Activated CD4-positive, alpha-beta T cell treated with anti-CD3 and anti-CD28 coated beads, Interleukin-2, amount 50 U/mL, for 16 hours (primary cell): ENCODE measurements at regions not wholly inside any gene's neighbourhood (a gene's known extent, or its start where the extent isn't known, plus 50 kb on each side); places are given as distances from the start of the nearest gene placed in this dataset.

Experiments used
- DNase-seq: peaks from one replicate; pipeline ENCODE4 v3.0.0-alpha.2; 2020

DNA sequence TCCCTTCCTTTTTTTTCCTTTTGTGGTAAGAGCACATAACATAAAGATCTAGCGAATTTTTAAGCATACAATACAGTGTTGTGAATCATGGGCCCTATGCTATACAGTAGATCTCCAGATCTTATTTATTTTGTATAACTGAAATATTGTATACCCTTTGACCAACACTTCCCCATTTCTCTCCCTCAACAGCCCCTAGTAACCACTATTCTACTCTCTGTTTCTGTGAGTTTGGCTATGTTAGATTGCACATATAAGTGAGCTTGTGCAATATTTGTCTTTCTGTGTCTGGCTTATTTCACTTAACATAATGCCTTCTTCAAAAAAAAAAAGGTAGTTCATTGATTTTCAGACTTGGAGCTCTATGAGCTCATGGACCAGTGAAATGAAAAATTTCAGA lies 180.5 kb downstream of the C11orf91 start:
- no peak for DNase-seq

GRCh38 chr11:33515347-33515746 lies 185.3 kb downstream of the C11orf91 start:
- DNase-seq: no peak

DNA sequence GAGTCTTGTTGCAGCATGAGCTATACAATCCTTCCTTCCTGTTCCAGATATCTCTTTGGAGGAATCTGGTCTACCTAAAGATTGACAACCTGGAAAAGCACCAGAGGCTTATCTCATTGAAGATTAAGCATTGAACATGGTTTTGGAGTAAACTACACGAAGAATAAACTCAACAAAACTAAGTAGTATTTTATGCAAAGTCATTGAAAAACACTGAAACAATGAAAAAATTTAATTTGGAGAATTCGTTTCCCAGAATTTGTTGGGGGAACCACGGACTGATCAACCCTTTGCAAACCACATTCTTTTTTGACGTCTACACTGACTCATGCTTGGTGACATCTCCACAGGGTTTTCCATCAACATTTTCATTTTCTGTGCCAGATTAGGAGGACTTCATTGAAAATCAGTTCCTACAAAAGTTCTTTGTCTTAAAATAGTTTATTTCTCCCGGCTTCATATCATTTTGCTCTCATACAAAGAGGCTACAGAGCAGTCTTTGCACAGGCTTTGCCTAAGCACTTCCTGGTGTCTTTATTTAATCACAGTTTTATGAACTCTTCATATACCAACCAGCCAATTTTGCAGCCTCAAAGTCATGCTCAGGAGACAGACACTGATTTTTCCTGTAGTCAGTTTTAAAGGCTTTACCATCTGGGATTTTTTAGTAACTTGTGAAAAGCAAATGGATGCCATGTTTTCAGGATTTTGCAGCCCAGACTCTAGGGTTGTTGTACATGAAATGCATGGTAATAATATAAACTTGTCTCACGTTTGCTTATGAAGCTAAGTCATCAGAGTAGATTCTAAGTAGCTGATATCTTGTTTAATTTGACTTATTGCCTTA lies 186.3 kb downstream of the C11orf91 start:
- DNase-seq: no peak

DNA sequence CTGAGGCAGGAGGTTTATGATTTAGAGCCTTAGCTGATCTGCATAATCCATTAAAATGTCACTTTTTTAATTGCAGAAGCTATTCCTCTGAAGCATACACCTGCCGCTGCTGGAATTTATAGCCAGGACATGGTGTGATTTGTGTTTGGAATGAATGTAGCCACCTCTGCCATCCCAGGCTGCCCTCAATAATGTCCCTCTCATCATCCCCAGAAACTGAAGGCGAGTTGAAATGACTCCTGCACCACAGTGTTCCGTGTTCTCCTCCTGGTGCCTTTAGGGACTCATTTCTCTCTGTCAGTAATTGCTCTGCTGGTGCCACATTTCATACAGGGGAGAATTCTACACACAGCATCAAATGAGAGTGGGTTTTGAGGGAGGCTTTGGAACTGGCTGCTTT lies 191.0 kb downstream of the C11orf91 start:
- no peak for DNase-seq

DNA sequence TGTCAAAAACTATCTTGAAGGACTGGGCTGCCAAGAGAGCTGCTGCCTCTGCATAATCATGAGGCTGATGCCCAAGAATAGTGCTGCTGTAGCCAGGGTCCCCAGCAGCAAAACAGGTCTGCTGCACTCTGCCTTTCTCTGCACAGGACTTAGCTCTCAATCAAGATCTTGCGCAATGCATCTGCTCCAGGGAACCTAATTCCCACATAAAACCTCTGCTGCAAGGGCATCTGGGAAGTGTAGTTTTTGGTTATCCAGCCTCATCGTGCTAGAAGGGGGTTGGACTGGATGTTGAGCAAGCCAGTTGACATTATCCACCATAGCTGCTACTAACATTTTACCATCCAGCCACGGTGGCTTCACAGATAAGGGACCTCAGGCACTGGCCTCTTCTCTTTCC lies 192.7 kb downstream of the C11orf91 start:
- no peak for DNase-seq

DNA sequence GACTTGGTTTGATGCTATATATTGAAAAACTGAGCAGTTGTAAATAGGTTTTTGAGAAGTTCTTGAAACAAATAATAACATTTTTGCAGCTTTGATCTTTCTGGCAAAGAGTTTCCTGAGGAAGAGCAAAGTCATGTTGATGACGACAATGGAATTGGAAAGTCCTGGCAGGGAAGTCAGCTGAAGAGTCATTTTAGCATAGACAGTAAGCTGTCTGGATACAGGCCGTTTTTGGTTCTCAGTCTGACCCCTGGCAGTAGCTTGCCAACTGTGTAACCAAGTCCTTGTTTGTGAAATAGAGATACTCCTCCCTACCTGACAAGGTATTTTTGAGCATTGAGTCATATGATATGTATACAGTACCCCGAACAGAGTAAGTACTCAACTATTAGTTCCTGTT lies 193.3 kb downstream of the C11orf91 start:
- DNase-seq: no peak

GRCh38 chr11:33505093-33505492 lies 195.5 kb downstream of the C11orf91 start:
- no peak for DNase-seq

- no peak for DNase-seq
These were observed 199.7 kb downstream of the C11orf91 start for GRCh38 chr11:33500861-33501479.

- DNase-seq: no peak
These were observed 200.3 kb downstream of the C11orf91 start for GRCh38 chr11:33500332-33500731.

- no peak for DNase-seq
These were observed 208.0 kb downstream of the C11orf91 start for GRCh38 chr11:33492596-33492995.

GRCh38 chr11:33490842-33491370 lies 209.7 kb downstream of the C11orf91 start:
- no peak for DNase-seq

- DNase-seq: no peak
These were observed 211.7 kb downstream of the C11orf91 start for GRCh38 chr11:33488971-33489370.

DNA sequence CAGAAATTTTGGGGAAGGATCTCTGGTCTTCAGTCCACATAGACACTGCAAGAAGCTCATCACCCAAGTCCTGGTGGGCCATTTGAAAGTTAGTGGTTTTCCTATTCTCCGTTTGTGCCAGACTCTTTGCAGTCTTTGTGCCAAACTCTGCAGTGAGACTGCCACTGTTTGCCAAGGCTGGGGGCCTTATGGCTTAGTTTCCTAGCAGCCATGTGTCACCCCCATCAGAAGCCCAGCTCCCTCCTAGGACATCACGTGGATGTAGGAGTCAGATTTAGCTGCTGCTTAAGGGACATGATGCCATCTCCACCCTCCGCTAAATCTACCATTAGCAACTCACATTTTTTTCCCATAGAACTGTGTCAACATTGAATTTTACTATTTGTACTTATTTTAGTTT lies 220.0 kb downstream of the C11orf91 start:
- DNase-seq: no peak

DNA sequence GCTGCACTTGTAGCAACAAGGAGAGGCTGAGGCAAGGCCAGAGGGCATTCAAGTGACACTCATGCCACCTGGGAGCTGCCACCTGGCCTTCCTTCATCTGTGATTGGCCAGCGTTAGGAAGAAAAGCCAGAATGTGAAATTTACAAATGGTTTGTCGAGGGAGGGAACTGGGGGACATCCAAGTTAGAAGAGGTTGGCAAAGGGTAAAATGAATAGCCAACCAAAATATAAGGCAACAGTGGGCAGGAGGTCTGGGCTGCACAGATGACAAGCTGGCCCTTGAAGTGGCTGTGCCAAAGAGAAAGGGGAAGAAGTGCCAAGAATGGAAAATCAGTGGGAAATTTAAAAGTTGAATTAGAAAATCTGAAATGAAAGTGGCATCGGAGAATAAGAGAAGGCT lies 221.4 kb downstream of the C11orf91 start:
- no peak for DNase-seq

GRCh38 chr11:33478111-33478573 lies 221.0 kb downstream of the HIPK3 start:
- DNase-seq: no peak

DNA sequence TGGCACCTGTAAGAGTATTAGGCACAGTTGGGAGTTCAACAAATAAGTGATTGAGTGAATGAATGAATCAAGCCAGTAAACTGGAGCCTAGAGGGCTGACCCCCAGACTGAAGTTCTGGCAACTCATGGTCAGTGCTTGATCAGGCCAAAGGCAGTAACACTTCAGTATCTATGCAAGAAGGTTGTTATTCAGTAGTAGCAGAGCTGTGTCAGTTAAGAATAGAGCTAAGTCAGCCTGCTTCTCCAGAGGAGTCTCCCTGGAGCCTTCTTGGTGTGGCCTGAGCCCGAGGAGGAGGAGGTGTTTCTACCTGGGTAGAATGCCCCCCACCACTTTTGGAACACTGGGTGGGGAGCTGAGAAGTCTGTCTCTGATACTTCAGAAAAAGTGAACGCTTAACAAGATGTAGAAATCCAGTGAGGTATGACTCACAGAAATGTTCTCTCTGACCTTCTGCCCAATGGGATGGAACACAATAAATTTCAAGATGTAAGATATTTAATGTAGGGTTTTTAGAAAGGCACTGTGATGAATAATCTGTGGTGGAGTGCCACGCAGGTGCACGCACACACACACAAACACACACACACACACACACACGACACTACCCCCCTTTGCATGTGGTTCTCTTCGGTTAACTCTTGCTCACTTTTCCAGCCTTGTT lies 219.9 kb downstream of the HIPK3 start:
- no peak for DNase-seq

DNA sequence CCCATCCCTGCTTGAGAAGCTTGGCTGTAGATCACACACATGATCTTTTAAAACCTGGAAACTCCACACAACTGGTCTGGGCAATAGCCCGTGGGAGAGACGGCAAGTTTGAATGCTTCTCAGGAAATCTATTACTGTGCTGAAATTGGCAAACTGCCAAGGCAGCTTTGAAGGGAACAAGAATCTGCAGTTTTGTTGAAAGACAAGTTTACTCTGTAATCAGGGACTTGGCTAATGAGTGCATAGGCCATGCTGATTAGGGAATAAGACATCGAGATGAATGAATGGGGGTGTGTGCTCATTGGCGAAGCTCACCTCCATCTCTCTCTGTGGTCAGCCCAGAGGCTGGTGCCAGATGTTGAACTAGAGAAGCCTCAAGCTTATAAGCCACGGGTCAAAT lies 218.8 kb downstream of the HIPK3 start:
- no peak for DNase-seq

DNA sequence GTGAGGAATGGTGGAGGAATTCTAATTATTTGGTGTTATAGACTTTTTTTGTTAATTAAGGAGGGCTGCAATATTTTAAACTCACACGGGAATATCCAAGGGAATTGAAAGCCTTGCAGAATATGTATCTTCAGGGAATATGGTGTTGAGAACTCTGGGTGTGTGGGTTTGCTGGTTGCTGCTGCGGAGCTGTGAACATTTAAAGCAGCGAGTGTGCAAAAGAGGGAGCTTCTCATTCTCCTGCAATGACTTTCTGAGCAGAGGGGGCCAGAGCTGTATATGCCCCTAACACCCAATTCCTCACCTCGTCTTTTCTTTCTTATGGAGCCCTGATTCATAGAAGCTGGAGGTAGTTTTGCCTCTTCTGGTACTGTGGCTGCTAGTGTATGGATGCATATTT lies 217.7 kb downstream of the HIPK3 start:
- DNase-seq: no peak

- no peak for DNase-seq
These were observed 214.4 kb downstream of the HIPK3 start for GRCh38 chr11:33471541-33471940.

DNA sequence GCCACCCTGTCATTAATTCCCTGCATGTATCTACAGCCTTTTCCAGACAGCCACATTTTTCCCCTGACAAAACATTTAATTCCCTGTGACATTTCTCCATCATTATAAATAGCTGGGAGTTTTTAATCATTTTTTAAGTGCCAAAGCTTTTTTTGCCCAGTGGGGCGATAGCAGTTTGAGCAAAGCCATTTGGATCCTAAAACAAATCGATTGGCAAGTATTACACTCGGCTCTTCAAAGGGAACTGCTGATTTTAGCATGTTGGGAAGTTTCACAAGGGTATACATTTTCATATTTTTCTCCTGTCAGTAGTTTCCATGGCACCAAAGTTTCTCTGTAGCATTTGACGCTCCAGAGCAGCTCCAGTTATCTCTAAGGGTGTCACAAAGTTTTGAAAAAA lies 210.8 kb downstream of the HIPK3 start:
- no peak for DNase-seq

DNA sequence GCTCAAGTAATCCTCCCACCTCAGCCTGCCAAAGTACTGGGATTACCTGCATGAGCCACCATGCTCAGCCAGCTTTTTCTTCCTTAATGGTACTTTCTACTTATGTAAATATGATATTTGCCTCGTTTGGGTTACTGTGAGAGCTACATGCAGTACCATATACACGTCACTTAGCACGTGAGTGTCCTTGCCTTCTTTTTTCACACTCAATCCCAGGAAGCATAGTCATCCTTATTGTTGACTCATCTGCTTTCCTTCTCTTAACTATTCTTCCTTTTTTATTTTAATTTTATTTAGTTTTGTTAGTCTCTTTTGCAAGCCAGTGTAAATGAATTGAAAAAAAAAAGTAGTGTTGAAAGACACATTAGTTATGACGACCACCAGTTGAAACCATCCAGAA lies 205.9 kb downstream of the HIPK3 start:
- no peak for DNase-seq

- no peak for DNase-seq
These were observed 204.4 kb downstream of the HIPK3 start for GRCh38 chr11:33461369-33462125.

GRCh38 chr11:33457948-33458347 lies 200.8 kb downstream of the HIPK3 start:
- no peak for DNase-seq
